ENCODE measurements at regions not wholly inside any gene's neighbourhood (a gene's known extent, or its start where the extent isn't known, plus 50 kb on each side); places are given as distances from the start of the nearest gene placed in this dataset.
"Not testable (repeated sequence)": the region's sequence is repeated elsewhere in the genome, so short reads cannot be mapped to it uniquely, and the experiment has no call there.

DNA sequence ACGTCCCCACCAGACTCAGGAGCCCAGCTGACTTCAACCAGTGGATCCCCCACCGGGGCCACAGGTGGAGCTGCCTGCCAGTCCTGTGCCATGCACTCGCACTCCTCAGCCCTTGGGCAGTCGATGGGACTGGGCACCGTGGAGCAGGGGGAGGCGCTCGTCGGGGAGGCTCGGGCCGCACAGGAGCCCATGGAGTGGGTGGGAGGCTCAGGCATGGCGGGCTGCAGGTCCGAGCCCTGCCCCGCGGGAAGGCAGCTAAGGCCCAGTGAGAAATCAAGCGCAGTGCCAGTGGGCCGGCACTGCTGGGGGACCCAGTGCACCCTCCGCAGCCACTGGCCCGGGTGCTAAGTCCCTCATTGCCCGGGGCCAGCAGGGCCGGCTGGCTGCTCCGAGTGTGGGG is 52.3 kb upstream of the LRRC30 start:
- DNase-seq (ENCODE audit: low spot score), result not testable (repeated sequence)

DNA sequence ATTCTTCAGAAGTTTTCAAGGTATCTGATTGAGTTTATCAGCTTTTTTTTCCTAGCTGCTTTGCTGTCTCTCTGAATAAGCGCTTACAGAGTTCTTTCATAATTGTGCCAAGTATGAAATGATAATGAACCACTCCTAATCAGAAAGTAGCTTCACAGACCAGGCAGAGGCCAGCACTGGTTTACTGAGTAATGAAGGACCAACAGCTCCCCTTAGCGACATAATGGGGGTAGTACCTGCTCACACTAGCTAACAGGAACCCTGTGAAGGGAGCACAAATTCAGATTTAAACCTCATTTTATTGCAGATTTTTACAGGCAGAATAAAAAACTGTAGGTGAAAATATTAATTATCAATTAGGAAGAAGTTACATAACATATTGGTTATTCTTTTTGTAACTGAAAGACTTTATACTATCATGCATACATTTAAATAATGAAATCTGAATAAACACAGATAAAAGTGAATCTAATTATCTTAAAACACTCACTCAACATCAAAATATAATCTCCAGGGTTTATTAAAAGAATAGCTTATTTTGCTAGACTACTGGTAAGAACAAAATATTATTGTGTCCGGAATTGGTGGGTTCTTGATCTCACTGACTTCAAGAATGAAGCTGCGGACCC is 53.7 kb upstream of the LRRC30 start:
- DNase-seq (ENCODE audit: low spot score), result peak; percentile 67

DNA sequence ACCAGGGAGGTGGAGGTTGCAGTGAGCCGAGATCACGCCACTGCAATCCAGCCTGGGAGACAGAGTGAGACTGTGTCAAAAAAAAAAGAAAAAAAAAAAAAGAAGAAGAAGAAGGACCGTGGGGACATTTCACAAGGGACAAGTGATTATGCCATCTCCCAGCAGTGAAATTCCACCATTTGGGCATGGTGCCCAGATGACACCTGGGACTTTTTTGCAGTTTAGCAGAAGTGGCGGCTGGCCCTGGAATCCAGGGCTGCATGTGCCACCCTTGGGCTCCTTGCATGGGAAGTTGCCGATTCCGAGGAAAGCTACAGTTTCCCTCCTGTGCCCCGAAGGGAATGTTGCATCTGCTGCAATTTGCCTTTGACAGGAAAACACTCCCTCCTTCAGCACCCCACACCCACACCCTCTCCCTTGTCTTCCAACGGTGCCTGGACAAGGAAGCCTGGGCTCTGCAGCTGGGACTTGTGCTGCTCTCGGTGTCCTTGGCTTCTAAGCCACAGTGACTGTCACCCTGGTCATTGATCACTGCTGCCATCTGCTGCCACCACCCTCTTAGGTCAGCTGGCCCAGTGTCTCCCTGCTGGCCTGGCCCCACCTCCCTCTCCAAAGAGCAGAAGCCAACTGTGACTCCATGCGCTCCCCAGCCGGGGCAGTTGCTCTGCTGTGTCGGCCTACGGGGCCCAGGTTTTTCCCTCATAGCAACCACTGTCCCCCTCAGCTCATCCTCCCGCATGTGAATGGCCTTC is 56.4 kb upstream of the LRRC30 start:
- peak; percentile 37 for DNase-seq (ENCODE audit: low spot score)

- DNase-seq (ENCODE audit: low spot score), result no peak
Measured at GRCh38 chr18:7173216-7173615, 55.6 kb upstream of the LAMA1 start.

DNA sequence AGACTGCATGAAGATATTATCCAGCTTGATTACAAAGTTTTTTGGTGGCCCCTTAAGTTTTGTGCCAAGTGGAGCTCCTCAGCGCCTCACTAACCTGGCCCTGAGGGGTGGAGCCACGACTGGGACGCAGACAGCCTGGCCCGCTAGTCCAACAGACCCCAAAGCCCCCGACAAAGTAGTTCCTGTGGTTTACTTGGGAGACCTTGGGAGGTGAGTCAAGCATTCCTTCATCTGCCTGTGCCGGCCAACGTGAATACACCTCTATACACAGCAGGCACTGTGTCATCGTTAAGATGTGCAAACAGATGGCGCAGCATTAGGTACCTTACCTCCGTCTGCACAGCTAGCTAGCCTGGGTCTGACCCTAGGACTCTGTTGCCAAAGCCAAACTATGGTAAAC is 55.0 kb upstream of the LAMA1 start:
- no peak for DNase-seq (ENCODE audit: low spot score)

DNA sequence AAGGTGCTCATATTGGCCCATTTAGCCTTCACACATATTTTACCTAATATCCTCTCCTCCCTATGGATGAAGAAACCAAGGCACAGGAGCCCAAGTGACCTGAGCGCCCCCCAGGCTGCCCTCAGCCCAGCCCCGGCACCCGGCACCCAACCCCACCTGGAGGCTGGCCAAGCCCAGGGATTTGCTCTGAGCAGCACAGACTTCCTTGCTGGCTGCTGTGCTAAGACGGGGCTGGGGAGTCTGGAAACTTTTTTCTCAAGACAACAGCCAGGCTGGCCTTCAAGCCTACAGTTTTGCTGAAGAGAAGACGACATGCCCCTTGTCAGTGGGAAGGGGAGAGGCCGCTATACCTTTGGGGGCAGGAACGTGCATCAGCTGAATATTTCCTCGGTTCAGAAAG is 52.7 kb upstream of the LAMA1 start:
- DNase-seq (ENCODE audit: low spot score), result no peak

DNA sequence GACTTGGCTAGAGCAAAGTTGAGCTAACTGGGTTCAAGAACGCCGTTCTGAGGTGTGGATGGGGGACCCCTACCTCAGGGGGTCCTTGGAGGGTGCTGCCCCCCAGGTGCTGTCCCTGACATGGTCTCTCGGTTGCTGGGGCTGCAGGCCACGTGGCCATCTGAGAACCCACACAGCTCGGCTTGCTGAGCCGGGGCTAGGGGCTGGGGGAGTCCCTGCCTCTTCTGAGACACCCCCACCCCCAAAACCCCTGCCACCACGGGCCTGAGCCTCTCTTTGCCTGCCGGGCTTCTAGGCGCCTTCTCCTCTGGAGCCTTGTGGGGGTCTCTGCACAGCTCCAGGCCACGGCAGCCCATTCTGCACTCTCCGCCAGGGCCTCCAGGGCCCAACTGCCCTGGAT is 52.0 kb upstream of the LAMA1 start:
- DNase-seq (ENCODE audit: low spot score), result no peak

DNA sequence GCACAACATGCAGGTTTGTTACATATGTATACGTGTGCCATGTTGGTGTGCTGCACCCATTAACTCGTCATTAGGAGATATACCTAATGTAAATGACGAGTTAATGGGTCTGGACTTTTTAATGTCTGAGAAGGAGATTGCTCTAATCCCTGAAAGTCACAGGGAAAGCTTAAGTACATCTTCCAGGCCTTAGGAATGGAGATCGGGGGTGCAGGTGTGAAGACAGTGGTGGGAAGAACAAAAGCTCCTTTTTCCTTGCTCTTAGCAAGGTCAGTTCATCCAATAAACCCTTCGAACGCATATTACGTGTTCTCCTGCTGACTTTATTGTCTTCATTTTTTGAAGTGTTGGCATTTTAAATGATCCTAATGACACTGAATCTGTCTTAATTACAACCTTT is 50.8 kb upstream of the LAMA1 start:
- no peak for DNase-seq (ENCODE audit: low spot score)

All from COLO829 (cell line).